ENCODE measurements at regions not wholly inside any gene's neighbourhood (a gene's known extent, or its start where the extent isn't known, plus 50 kb on each side); places are given as distances from the start of the nearest gene placed in this dataset.

DNA sequence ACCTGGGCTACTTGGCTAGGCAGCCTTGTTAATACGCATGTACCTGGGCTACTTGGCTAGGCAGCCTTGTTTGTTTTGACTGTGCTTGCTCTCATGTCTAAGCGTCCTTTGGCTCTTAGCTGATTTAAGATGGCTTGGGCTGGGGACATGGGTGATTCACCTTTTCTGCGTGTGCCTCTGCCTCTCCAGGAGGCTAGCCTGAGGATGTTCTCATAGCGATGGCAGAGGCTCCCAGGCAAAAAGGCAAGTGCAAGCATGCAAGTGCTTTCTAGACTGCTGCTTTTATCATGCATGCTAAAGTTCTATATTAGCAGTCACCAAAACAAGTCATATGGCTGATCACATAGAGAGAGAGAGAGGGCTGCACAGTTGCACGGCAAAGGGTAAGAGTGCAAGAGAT is 300.5 kb downstream of the IRX1 start:
- TF ChIP-seq, protein P1, sequence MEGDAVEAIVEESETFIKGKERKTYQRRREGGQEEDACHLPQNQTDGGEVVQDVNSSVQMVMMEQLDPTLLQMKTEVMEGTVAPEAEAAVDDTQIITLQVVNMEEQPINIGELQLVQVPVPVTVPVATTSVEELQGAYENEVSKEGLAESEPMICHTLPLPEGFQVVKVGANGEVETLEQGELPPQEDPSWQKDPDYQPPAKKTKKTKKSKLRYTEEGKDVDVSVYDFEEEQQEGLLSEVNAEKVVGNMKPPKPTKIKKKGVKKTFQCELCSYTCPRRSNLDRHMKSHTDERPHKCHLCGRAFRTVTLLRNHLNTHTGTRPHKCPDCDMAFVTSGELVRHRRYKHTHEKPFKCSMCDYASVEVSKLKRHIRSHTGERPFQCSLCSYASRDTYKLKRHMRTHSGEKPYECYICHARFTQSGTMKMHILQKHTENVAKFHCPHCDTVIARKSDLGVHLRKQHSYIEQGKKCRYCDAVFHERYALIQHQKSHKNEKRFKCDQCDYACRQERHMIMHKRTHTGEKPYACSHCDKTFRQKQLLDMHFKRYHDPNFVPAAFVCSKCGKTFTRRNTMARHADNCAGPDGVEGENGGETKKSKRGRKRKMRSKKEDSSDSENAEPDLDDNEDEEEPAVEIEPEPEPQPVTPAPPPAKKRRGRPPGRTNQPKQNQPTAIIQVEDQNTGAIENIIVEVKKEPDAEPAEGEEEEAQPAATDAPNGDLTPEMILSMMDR (IDR thresholded peaks at IDR 0.05; ENCODE audit: extremely low read depth in 1 of 2, insufficient read depth in 1 of 2, low read depth in 1 of 2, low read length in 2 of 2), result no peak
- TF ChIP-seq GATA2 (IDR thresholded peaks at IDR 0.05; ENCODE audit: insufficient read depth, insufficient read length, low read depth, low read length), result no peak
